GM12878 (cell line): ENCODE measurements at regions not wholly inside any gene's neighbourhood (a gene's known extent, or its start where the extent isn't known, plus 50 kb on each side); places are given as distances from the start of the nearest gene placed in this dataset.

Experiments
- ATAC-seq: fragments of 200-7000 bp; cut with Tn5 transposase; 3 replicates; pipeline ENCODE4 v1.9.1; 2020; ENCODE audit warnings: mild to moderate bottlenecking, moderate library complexity
- BruUV-seq: library from RNA; stranded (reverse); fragments of 400-500 nt; replicated peaks from 2 replicates; lab custom pipeline; 2021; lab: Mats Ljungman, UMichigan
- CTCF ChIA-PET: fragments of 300-600 bp; sonication (Branson Sonifier 250); formaldehyde crosslinking; extraction: SDS; loops from one replicate; lab custom pipeline; 2021; ENCODE audit warnings: inconsistent platforms; lab: Yijun Ruan, JAX
- POLR2A ChIA-PET: fragments of 350-600 bp; formaldehyde crosslinking; extraction: SDS; loops from one replicate; lab custom pipeline; 2021; ENCODE audit warnings: inconsistent platforms; lab: Charles Lee
- RAD21 ChIA-PET: fragments of 300-600 bp; sonication (Branson Sonifier 250); formaldehyde crosslinking; loops from one replicate; lab custom pipeline; 2023; ENCODE audit warnings: antibody characterized with exemption; ENCODE audit not compliant: unreplicated experiment; lab: Charles Lee
- SMC1A ChIA-PET: fragments of 300-600 bp; sonication (Branson Sonifier 250); formaldehyde crosslinking; loops from one replicate; lab custom pipeline; 2023; ENCODE audit not compliant: unreplicated experiment, uncharacterized antibody; lab: Charles Lee
- DNase-seq: peaks from one replicate; pipeline ENCODE4 v3.0.0-alpha.2; 2011; ENCODE audit warnings: low read depth, low spot score
- FAIRE-seq: peaks from 3 replicates; lab custom pipeline; 2011; peaks lifted over from hg19 to GRCh38; lab: Jason Lieb, UNC
- H2AFZ ChIP-seq: 2 replicates; pipeline ENCODE4 v1.6.0; 2011; ENCODE audit warnings: low read depth, low read length, control low read depth; ENCODE audit not compliant: control insufficient read depth
- H3K27ac ChIP-seq: 2 replicates; pipeline ENCODE4 v1.5.1; 2011; ENCODE audit warnings: control low read depth; ENCODE audit not compliant: control insufficient read depth, insufficient read depth
- H3K27me3 ChIP-seq, 2 experiments: replicated peaks in 1 of 2; 2 replicates each; pipeline versions ENCODE4 v1.6.0 to v1.6.1; 2011; ENCODE audit warnings: low read length in 1 of 2; ENCODE audit not compliant: control insufficient read depth in 2 of 2, insufficient read depth in 2 of 2
- H3K36me3 ChIP-seq, 2 experiments: 2 replicates each; pipeline ENCODE4 v1.5.1; 2011; ENCODE audit warnings: low read length in 1 of 2; ENCODE audit not compliant: control insufficient read depth in 2 of 2, insufficient read depth in 2 of 2
- H3K4me1 ChIP-seq: 2 replicates; pipeline ENCODE4 v1.6.1; 2011; ENCODE audit warnings: mild to moderate bottlenecking, low read length, moderate library complexity, mixed read lengths; ENCODE audit not compliant: control insufficient read depth, insufficient read depth
- H3K4me2 ChIP-seq: 2 replicates; pipeline ENCODE4 v1.6.0; 2011; ENCODE audit warnings: control low read depth; ENCODE audit not compliant: control insufficient read depth, insufficient read depth
- H3K4me3 ChIP-seq: fragments of 200-600 bp; sonication (generic); 2 replicates; pipeline ENCODE4 v1.5.1; 2016
- H3K79me2 ChIP-seq: 2 replicates; pipeline ENCODE4 v1.6.0; 2011; ENCODE audit warnings: low read length; ENCODE audit not compliant: control insufficient read depth, insufficient read depth
- H3K9ac ChIP-seq: 2 replicates; pipeline ENCODE4 v1.8.0; 2011; ENCODE audit warnings: low read length, control low read depth, mixed read lengths; ENCODE audit not compliant: control insufficient read depth, insufficient read depth
- H3K9me3 ChIP-seq: replicated peaks from 3 replicates; pipeline ENCODE4 v1.5.1; 2011; ENCODE audit warnings: mild to moderate bottlenecking, low read length; ENCODE audit not compliant: control insufficient read depth, insufficient read depth
- H4K20me1 ChIP-seq: 2 replicates; pipeline ENCODE4 v1.6.0; 2011; ENCODE audit not compliant: control insufficient read depth, insufficient read depth
- BCL11A ChIP-seq: IDR thresholded peaks from 2 replicates; pipeline ENCODE4 v1.6.1; 2011; ENCODE audit warnings: low read depth, low read length
- CHD2 ChIP-seq: IDR thresholded peaks from 2 replicates; pipeline ENCODE4 v1.6.1; 2011; ENCODE audit warnings: low read depth, low read length, improper control_type of control experiment, borderline replicate concordance
- ESRRA ChIP-seq: IDR thresholded peaks from 2 replicates; pipeline ENCODE4 v1.6.1; 2012; ENCODE audit warnings: mild to moderate bottlenecking, low read length, improper control_type of control experiment
- GATAD2B ChIP-seq: fragments of 450-650 bp; conservative IDR thresholded peaks from 2 replicates; pipeline ENCODE4 v1.6.1; 2017; ENCODE audit warnings: low read depth, mild to moderate bottlenecking, moderate library complexity
- HDAC2 ChIP-seq: fragments of 200-600 bp; sonication (generic); IDR thresholded peaks from 2 replicates; pipeline ENCODE4 v1.6.1; 2017
- JUNB ChIP-seq: IDR thresholded peaks from 2 replicates; pipeline ENCODE4 v1.6.1; 2016; ENCODE audit warnings: antibody characterized with exemption, mild to moderate bottlenecking
- MTA2 ChIP-seq: fragments of 450-650 bp; IDR thresholded peaks from 2 replicates; pipeline ENCODE4 v1.6.1; 2016; ENCODE audit warnings: low read depth, mild to moderate bottlenecking, moderate library complexity
- NBN ChIP-seq: fragments of 450-650 bp; IDR thresholded peaks from 2 replicates; pipeline ENCODE4 v1.6.1; 2016
- STAT3 ChIP-seq: IDR thresholded peaks from 2 replicates; pipeline ENCODE4 v1.6.1; 2011; ENCODE audit warnings: low read depth, low read length, improper control_type of control experiment
- SUPT20H ChIP-seq: IDR thresholded peaks from 2 replicates; pipeline ENCODE4 v1.6.1; 2011; ENCODE audit warnings: low read depth, mild to moderate bottlenecking, low read length, moderate library complexity, borderline replicate concordance; ENCODE audit not compliant: control insufficient read depth
- TCF3 ChIP-seq: IDR thresholded peaks from 2 replicates; pipeline ENCODE4 v1.6.1; 2012; ENCODE audit warnings: low read depth, mild to moderate bottlenecking, low read length, borderline replicate concordance; ENCODE audit not compliant: insufficient read depth
- WGBS: methylation state at CpG from one replicate; pipeline ENCODE4 v1.1.6; 2016; ENCODE audit warnings: low lambda C conversion rate; ENCODE audit not compliant: insufficient replicate concordance, insufficient coverage; ENCODE audit errors: missing lambda C conversion rate; 5-methylcytosine and 5-hydroxymethylcytosine counted together
- in situ Hi-C: fragments of 300-500 bp; cut with MboI; formaldehyde crosslinking; loops from 9 replicates; pipeline ENCODE4 v1.14.3; 2018; ENCODE audit warnings: mixed read lengths
- intact Hi-C: fragments of 100-400 bp; cut with micrococcal nuclease; formaldehyde crosslinking; loops from one replicate; pipeline ENCODE4 v1.14.2; 2022; ENCODE audit not compliant: unreplicated experiment
- TF ChIP-seq, protein P1 (sequence below): fragments of 450-650 bp; IDR thresholded peaks from 2 replicates; pipeline ENCODE4 v1.6.1; 2017; ENCODE audit warnings: mild to moderate bottlenecking, low read depth, inconsistent platforms; ENCODE audit not compliant: poor library complexity, severe bottlenecking
- TF ChIP-seq, protein P2 (sequence below): IDR thresholded peaks from 2 replicates; pipeline ENCODE4 v1.6.1; 2012; ENCODE audit warnings: improper control_type of control experiment, low read depth, low read length; ENCODE audit not compliant: insufficient replicate concordance

DNA sequence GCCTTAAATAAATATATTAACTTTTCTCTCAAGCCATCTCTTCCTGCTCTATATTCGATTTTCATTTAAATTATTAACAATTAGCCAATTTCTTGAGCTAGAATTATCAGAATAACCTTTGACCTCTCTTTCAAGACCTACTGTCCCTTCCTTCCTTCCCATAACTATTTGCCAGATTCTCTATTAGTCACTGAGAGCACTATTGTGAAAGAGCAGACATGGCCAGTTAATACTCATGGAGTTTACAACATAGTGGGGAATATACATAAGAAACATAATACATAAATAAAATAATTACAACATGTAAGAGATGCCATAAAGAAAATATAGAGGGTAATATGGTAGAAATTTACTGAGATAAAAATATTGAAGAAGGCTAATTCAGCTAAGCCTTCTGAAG is 72.1 kb upstream of the CHD1 start:
- Histone ChIP-seq H2AFZ (no peak overlapping the region), H3K9ac (no peak overlapping the region), H4K20me1 (no peaks in the 10 kb centered on the region), H3K4me1 (peaks cover 8% of the 10 kb centered on the region), H3K27me3 (no peaks in the 10 kb centered on the region), H3K4me2 (no peak overlapping the region), H3K4me3 (no peak overlapping the region), H3K27ac (no peak overlapping the region), H3K9me3 (no peaks in the 10 kb centered on the region), H3K79me2 (no peaks in the 10 kb centered on the region)
- intact Hi-C loops = no loop called here
- 94% methylated on average over 1 of the region's 1 CpG for WGBS
- ATAC-seq = no peak
- FAIRE-seq = no peak
- in situ Hi-C loops = no loop called here
- ChIA-PET SMC1A (no interaction called here), POLR2A (no interaction called here), CTCF (no interaction called here), RAD21 (no interaction called here)
- no peak for DNase-seq
- no TSS peak for BruUV-seq
- TF ChIP-seq TCF3 (no peak), ESRRA (no peak)
- TF ChIP-seq, protein P1, sequence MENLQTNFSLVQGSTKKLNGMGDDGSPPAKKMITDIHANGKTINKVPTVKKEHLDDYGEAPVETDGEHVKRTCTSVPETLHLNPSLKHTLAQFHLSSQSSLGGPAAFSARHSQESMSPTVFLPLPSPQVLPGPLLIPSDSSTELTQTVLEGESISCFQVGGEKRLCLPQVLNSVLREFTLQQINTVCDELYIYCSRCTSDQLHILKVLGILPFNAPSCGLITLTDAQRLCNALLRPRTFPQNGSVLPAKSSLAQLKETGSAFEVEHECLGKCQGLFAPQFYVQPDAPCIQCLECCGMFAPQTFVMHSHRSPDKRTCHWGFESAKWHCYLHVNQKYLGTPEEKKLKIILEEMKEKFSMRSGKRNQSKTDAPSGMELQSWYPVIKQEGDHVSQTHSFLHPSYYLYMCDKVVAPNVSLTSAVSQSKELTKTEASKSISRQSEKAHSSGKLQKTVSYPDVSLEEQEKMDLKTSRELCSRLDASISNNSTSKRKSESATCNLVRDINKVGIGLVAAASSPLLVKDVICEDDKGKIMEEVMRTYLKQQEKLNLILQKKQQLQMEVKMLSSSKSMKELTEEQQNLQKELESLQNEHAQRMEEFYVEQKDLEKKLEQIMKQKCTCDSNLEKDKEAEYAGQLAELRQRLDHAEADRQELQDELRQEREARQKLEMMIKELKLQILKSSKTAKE = no peak
- TF ChIP-seq, all 136 proteins: peak for 0
- no peaks in the 10 kb centered on the region for H3K36me3 ChIP-seq

DNA sequence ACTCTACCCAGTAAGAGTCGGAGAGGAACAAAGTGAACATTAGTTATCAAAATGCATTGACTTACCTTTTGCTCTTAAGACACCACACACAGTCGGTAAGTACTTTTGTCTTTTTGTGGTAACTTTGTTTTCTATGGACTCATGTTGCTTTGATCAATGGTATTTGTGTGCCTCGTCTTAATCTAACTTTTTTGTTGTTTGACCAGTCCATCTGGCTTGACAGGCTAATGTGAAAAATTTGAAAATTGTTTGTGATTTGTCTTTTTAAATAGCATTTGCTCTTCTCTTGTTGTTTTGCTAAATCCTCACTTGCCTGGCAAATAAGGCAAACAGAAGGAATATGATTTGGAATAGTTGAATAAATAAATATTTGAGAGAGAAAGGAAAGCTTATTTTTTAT is 71.4 kb upstream of the CHD1 start:
- no TSS peak for BruUV-seq
- no peak overlapping the region for H3K4me2 ChIP-seq
- no peaks in the 10 kb centered on the region for H3K9me3 ChIP-seq
- ChIA-PET CTCF (no interaction called here), RAD21 (no interaction called here), POLR2A (no interaction called here), SMC1A (no interaction called here)
- in situ Hi-C loops = no loop called here
- no peaks in the 10 kb centered on the region for H3K27me3 ChIP-seq
- H3K4me3 ChIP-seq = no peak overlapping the region
- H3K9ac ChIP-seq = no peak overlapping the region
- H3K27ac ChIP-seq = no peak overlapping the region
- H4K20me1 ChIP-seq = no peaks in the 10 kb centered on the region
- peak; percentile 35 for FAIRE-seq
- H3K36me3 ChIP-seq = no peaks in the 10 kb centered on the region
- intact Hi-C loops = no loop called here
- DNase-seq = no peak
- H3K4me1 ChIP-seq = peaks cover 2% of the 10 kb centered on the region
- 93% methylated on average over 3 of the region's 3 CpGs for WGBS
- ATAC-seq = no peak
- no peak overlapping the region for H2AFZ ChIP-seq
- H3K79me2 ChIP-seq = no peaks in the 10 kb centered on the region
- TF ChIP-seq CHD2 (no peak), BCL11A (no peak), HDAC2 (no peak), NBN (no peak), STAT3 (no peak), JUNB (no peak), SUPT20H (no peak), TCF3 (no peak), GATAD2B (no peak), MTA2 (no peak)
- TF ChIP-seq, protein P2, sequence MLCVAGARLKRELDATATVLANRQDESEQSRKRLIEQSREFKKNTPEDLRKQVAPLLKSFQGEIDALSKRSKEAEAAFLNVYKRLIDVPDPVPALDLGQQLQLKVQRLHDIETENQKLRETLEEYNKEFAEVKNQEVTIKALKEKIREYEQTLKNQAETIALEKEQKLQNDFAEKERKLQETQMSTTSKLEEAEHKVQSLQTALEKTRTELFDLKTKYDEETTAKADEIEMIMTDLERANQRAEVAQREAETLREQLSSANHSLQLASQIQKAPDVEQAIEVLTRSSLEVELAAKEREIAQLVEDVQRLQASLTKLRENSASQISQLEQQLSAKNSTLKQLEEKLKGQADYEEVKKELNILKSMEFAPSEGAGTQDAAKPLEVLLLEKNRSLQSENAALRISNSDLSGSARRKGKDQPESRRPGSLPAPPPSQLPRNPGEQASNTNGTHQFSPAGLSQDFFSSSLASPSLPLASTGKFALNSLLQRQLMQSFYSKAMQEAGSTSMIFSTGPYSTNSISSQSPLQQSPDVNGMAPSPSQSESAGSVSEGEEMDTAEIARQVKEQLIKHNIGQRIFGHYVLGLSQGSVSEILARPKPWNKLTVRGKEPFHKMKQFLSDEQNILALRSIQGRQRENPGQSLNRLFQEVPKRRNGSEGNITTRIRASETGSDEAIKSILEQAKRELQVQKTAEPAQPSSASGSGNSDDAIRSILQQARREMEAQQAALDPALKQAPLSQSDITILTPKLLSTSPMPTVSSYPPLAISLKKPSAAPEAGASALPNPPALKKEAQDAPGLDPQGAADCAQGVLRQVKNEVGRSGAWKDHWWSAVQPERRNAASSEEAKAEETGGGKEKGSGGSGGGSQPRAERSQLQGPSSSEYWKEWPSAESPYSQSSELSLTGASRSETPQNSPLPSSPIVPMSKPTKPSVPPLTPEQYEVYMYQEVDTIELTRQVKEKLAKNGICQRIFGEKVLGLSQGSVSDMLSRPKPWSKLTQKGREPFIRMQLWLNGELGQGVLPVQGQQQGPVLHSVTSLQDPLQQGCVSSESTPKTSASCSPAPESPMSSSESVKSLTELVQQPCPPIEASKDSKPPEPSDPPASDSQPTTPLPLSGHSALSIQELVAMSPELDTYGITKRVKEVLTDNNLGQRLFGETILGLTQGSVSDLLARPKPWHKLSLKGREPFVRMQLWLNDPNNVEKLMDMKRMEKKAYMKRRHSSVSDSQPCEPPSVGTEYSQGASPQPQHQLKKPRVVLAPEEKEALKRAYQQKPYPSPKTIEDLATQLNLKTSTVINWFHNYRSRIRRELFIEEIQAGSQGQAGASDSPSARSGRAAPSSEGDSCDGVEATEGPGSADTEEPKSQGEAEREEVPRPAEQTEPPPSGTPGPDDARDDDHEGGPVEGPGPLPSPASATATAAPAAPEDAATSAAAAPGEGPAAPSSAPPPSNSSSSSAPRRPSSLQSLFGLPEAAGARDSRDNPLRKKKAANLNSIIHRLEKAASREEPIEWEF = no peak
